Cardiac fibroblast (primary cell): ENCODE measurements at regions not wholly inside any gene's neighbourhood (a gene's known extent, or its start where the extent isn't known, plus 50 kb on each side); places are given as distances from the start of the nearest gene placed in this dataset.
A peak's percentile ranks its signal among the peaks of the same experiment; 100 is the strongest.
"Not testable (repeated sequence)": the region's sequence is repeated elsewhere in the genome, so short reads cannot be mapped to it uniquely, and the experiment has no call there.

Experiments used
- DNase-seq, 2 donors: peaks; one replicate each; pipeline versions ENCODE4 v3.0.0 to v3.0.0-alpha.2; 2010; ENCODE audit warnings: low read depth in 2 of 2
- H3K4me3 ChIP-seq, 2 donors: replicated peaks in 1 of 2; 1 replicate in 1 of 2; 2 replicates in 1 of 2; pipeline ENCODE4 v1.5.1; 2011; ENCODE audit warnings: low read depth in 2 of 2, low read length in 2 of 2, mild to moderate bottlenecking in 2 of 2, moderate library complexity in 1 of 2
- TF ChIP-seq, protein P1 (sequence below): IDR thresholded peaks from one replicate; pipeline ENCODE4 v1.5.1; 2011; ENCODE audit warnings: low read depth, mild to moderate bottlenecking, low read length, inconsistent platforms

DNA sequence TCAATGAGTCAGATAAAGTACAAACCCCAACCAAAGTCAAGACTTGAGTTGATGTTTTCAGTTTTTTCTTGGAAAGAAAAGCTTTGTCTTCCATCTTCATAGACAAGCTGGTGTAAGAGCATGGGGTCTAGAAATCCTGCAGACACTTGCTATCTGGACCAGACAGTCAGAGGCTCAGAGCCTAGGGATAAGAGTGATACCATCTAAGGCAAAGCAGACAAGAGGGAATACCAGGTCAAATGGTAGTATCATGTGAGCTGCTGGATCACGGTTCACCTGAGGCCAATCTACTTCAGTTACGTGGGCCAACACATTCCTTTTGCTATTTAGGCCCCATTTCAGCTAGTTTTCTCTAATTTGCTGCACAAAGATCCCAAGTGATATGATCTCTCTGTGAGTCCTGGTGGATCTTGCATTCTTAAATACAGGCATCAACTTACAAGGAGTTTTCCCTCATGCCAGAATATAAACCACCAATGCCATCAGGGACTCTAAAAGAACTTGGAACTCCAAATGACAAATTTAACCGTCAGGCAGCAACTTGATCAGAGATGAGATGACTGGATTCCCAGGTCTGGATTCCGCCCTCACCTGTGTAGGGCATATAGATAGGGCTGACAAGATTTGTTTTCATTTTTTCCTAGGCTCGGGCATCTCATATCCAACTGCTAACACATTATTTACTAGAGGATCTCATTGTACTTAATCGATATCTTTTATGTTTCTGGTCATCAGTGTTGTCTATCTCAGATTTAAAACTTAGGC is 101.4 kb downstream of the FOXD4L6 start:
- H3K4me3 ChIP-seq, DNase-seq: not testable (repeated sequence)

DNA sequence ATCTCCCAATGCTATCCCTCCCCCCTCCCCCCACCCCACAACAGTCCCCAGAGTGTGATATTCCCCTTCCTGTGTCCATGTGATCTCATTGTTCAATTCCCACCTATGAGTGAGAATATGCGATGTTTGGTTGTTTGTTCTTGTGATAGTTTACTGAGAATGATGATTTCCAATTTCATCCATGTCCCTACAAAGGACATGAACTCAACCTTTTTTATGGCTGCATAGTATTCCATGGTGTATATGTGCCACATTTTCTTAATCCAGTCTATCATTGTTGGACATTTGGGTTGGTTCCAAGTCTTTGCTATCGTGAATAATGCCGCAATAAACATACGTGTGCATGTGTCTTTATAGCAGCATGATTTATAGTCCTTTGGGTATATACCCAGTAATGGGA is 106.1 kb downstream of the FOXD4L6 start:
- H3K4me3 ChIP-seq, DNase-seq: not testable (repeated sequence)

DNA sequence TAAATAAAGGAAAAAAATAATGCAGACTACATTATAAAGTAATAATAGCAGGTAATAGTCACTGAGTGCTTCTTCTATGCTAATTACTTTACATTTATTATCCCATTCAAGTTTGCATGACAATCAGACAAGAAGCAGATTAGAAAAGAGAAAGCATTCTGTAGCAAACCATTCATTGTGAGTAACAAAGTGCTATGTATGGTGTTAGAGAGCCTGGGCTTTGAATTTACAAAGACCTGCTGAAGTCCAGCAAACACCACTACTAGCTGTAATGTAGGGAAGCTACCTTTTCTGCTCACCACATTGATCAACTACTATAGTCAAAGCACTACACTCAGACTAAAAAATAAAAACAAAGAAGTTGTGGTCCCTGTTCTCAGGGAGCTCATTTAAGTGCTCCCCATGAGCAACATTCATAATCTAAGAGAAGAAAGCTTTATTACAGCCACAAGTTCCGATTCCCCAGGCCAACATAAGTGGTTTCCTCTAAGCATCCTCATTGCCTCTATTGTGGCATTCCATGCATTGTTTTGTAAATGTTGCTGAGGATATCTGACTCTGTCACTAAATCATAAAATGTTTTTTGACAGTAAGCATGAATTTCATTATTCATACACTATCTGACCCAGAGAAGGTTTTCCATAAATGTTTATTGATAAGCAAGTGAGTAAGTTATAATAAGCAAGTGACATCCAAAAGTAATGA is 108.5 kb downstream of the FOXD4L6 start:
- H3K4me3 ChIP-seq, DNase-seq: not testable (repeated sequence)

DNA sequence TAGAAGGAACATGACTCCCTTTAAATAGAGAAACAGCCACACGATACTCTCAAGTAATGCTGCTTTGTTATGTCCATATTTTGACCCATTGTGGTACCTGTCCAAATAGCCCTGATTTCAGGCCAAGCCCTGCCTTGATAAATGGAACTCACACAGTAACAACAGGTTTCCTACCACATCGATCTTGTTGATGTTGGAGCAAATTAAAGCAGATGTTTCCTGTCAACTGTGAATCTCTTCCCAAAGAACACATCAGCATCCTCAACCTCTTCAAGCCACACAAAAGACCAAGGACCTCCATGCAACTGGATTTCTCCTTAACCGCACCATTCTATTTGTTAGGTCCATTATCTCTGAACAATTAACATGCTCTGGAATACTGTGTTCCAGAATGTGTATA is 109.5 kb downstream of the FOXD4L6 start:
- H3K4me3 ChIP-seq, DNase-seq: not testable (repeated sequence)

DNA sequence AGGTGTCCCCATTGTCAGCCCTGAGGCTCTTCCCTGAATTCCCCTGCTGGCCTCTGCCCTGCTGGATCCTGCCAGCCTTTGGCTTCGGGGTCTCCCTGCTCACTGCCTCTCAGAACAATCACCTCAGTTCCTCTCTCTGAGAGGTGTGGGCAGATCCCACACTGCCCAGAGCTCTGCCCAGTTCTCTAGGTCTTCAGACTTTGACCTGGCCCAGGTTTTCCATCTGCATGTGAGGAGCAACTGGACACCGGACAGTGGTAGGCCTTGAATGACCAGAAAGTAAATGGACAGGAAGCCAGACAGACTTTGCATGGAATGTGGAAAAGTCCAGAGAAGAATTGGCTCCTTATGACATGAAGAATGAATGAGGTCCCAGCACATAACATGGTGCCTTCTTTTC is 111.8 kb downstream of the FOXD4L6 start:
- not testable (repeated sequence) for H3K4me3 ChIP-seq, DNase-seq

DNA sequence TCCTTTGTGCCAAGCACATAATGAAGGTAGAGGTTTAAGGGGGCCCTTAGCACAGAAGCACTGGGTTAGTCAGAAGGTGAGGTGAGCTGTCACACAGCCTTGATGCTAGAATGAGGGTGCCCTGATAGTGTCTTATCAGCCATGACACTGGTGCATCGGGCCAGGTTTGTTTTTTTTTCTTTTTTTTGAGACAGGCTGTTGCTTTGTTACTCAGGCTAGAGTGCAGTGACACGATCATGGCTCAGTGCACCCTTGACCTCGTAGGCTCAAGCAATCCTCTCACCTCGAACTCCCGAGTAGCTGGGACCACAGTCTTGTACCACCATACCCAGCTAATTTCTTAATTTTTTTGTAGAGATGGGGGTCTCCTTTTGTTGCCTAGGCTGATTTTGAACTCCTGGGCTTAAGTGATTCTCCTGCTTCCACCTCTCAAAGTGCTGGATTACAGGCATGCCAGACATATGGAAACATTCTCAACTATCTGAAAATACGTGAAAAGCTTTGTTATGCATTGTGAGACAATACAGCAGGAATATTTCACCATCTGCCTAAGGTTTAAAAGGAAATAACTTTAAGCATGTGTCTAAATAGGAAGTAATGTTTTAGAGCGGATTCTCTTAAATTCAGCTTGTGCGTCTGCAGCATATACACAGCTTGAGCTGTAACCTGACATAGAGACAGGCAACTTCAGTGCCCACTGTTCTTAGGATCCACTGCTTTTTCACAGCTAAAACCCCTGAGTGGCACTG is 128.4 kb downstream of the FOXD4L6 start:
- DNase-seq, H3K4me3 ChIP-seq: not testable (repeated sequence)

DNA sequence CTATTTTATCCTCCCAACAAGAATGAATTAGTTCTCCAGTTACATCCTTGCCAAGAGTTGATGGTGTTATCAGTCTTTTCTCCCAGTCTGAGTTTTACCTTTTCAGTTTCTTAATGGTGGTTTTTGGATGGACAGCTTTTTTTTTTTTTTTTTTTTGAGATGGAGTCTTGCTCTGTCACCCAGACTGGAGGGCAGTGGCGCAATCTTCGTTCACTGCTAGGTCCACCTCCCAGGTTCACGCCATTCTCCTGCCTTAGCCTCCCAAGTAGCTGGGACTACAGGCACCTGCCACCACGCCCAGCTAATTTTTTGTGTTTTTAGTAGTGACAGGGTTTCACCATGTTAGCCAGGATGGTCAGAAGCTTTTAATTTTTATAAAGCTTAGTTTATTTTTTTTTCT is 133.0 kb downstream of the FOXD4L6 start:
- not testable (repeated sequence) for DNase-seq, H3K4me3 ChIP-seq

DNA sequence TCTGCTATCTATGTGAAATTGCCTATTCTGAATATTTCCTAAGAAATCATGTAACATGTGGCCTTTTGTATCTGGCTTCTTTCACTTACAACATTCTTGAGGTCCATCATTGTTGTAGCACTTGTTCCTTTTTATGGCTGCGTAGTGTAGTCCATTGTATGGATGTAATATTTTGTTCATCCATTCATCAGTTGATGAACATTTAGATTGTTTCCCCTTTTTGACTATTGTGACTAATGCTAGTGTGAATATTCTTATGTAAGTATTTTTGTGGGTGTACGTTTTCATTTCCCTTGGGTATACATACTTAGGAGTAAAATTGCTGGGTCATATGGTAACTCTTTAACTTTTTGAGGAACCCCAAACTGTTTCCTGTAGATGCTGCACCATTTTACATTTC is 134.6 kb downstream of the FOXD4L6 start:
- not testable (repeated sequence) for H3K4me3 ChIP-seq, DNase-seq

DNA sequence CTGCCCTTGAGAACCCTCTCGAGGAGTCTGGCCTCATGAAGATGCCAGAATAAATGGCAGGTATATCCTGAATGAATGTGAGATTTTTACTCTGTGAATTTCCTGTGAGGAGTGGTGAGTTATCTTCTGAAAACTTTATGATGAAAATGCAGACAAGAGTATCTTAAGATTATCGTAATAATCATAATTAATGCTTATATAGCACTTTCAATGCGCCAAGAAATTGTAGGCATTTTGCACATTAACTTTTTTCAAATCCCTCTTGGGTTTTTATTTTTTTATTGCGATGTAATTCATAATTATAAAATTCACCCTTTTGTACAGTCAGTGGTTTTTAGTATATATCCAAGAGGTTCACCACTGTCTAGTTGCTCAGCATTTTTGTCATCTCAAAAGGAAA is 135.1 kb downstream of the FOXD4L6 start:
- not testable (repeated sequence) for DNase-seq, H3K4me3 ChIP-seq

DNA sequence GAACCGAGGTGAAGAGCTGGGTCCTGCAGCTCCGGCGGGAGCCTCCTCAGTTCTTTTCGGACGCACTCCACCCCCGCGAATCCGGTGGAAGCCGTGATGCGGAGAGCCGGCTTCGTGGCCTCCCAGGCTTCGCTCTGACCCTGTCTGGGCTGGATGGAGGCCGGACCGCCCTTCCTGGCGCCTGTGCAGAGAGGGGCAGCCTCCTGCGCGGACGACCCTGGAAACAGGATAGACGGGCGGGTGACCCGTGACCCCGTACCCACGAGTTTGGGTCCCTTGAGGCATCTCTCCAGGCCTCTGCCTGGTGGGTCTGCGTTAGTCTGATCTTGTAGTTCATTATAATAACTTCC is 136.0 kb downstream of the FOXD4L6 start:
- peak overlapping the region; percentile 71 to 74 for H3K4me3 ChIP-seq
- not testable (repeated sequence) for DNase-seq

DNA sequence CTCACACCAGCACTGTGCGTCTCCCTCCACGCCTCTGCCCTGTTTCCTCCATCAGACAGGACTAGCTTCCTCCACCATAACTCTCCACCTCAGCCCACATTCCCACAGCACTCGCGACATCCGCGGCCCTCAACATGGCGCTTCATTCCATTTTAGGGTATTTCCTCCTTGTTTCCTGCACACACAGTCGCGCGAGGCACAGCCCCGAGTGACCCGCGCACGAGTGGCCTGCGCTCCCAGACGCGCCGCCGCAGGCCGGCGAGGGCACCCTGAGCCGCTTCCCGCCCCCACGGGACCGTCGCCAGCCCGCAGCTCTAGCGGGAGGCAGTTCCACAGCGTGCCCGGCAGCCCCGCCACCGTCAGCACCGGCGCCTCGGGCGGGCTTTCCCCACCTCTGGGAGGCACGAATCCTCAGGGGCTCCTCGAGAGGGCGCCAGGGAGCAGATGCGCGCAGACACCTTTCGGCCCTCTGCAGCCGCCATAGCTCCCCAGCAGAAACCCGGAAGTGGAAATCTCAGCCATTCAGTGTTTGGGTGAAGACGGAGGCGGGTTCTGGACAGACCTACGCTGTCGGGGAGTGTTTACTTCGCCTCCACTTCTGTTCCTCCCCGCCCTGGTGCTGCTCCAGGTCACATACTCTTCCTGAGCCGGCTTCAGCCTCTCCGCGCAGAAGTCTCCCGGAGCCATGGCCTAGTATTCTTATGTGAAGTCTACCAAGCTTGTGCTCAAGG is 136.6 kb downstream of the FOXD4L6 start:
- TF ChIP-seq, protein P1, sequence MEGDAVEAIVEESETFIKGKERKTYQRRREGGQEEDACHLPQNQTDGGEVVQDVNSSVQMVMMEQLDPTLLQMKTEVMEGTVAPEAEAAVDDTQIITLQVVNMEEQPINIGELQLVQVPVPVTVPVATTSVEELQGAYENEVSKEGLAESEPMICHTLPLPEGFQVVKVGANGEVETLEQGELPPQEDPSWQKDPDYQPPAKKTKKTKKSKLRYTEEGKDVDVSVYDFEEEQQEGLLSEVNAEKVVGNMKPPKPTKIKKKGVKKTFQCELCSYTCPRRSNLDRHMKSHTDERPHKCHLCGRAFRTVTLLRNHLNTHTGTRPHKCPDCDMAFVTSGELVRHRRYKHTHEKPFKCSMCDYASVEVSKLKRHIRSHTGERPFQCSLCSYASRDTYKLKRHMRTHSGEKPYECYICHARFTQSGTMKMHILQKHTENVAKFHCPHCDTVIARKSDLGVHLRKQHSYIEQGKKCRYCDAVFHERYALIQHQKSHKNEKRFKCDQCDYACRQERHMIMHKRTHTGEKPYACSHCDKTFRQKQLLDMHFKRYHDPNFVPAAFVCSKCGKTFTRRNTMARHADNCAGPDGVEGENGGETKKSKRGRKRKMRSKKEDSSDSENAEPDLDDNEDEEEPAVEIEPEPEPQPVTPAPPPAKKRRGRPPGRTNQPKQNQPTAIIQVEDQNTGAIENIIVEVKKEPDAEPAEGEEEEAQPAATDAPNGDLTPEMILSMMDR, result peak; percentile 83
- peak overlapping the region; percentile 71 to 74 for H3K4me3 ChIP-seq
- DNase-seq, result peak; percentile 99

DNA sequence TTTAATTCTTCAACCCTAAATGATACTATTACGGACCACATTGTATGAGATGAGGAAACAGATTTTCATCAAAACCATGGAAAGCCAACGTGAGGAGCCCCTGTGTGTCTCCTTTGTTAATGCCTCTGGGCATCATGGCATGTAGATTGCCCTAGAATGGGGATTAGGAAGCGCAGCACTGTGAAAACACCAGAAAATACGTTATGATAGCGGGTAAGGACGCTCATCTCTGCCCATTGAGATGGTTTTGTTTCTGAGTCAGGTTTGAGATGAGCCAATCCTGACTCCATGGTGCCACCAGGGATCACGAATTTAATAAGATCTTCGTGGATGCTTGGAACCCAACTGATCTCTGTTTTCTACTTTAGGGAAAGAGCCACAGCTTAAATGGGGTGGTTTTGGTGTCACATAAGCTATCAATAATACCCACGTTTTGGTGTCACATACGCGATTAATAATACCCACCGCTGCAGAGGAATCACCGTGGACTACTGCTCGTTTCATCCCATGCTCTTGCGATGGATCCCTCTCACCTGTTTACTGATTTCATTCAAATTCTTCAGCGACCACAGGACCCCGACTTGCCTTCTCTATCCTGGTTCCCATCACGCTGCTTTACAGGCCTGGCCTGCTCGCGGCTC is 137.3 kb downstream of the FOXD4L6 start:
- not testable (repeated sequence) for DNase-seq
- peak overlapping the region; percentile 71 to 74 for H3K4me3 ChIP-seq

DNA sequence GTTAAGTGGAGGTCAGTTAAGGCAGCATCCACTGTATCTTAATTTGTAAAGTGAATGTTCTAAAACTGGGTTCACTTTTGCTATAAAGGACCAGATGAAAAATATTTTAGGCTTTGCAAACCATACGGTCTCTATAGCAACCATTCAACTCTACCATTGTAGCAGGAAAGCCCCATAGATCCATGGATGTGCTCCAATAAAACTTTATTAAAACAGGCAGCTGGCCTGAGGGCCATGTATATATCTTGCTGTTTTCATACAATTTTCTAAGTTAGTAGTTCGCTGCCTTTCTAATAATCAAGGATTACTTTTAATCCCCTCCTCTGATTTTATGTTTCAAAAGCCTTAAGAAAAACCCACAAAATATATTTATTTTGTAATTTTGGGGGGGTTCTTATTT is 142.1 kb downstream of the FOXD4L6 start:
- not testable (repeated sequence) for H3K4me3 ChIP-seq, DNase-seq

DNA sequence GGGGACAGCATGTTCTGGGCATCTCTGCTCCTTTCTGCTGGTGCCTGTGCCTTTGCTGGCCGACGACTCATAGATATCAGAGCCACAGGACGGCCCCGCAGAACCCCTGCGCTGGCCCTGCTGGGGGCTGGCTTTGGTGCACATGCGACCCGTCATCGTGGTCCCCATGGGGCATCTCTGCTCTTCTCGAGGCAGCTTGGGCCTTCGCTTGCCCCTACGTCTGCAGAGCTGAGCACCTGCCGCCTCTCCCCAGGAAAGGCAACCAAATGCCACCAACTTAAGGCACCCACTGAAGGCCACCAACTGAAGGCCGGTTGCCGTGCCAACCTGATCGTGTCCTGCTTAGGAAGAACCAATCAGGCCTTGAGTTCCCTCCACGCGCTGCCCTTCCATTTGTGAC is 153.1 kb downstream of the FOXD4L6 start:
- H3K4me3 ChIP-seq, DNase-seq: not testable (repeated sequence)

DNA sequence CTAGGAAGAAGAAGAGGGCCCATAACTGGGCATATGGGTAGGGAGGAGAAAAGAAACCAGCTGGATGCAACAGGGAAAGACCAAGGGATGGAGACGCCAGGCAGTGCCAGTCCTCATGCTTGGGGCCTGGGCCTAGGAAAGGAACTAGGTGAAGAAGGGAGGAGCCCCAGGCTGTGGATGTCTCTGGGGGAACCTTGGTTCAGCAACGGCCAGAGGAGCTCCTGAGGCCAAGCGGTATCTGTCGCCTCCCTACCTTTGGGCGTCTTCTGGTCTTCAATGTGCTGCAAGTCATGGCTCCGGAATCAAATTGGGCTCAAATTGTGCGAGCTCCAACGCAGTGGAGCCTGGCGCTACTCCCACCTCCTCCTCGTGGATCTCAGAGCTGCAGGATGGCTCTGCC is 153.6 kb downstream of the FOXD4L6 start:
- not testable (repeated sequence) for DNase-seq, H3K4me3 ChIP-seq

DNA sequence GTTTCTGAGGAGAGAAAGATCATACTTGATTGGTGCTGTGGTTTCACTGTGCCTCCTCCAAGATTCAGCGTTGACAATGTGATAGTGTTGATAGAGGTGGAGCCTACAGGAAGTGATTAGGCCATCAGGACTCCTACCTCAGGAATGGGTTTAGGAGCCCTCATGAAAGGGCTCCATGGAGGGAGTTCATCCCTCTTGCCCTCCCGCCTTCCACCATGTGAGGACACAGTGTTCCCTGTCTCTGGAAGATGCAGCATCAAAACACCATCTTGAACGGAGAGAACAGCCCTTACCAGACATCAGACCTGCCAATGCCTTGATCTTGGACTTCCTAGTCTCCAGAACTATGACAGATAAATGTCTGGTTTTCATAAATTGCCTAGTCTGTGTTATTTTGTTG is 156.7 kb downstream of the FOXD4L6 start:
- not testable (repeated sequence) for DNase-seq, H3K4me3 ChIP-seq
